HUES6 (cell line): ENCODE measurements at regions not wholly inside any gene's neighbourhood (a gene's known extent, or its start where the extent isn't known, plus 50 kb on each side); places are given as distances from the start of the nearest gene placed in this dataset.
"Not testable (repeated sequence)": the region's sequence is repeated elsewhere in the genome, so short reads cannot be mapped to it uniquely, and the experiment has no call there.

Experiments used
- H3K27ac ChIP-seq: 2 replicates; pipeline ENCODE4 v1.7.0; 2013; ENCODE audit warnings: low read depth, mild to moderate bottlenecking, low read length, inconsistent platforms
- H3K27me3 ChIP-seq: 2 replicates; pipeline ENCODE4 v1.6.1; 2013; ENCODE audit warnings: low read length; ENCODE audit not compliant: control insufficient read depth, insufficient read depth
- H3K36me3 ChIP-seq: 2 replicates; pipeline ENCODE4 v1.6.1; 2013; ENCODE audit warnings: low read length; ENCODE audit not compliant: control insufficient read depth, insufficient read depth
- H3K4me1 ChIP-seq: 2 replicates; pipeline ENCODE4 v1.6.1; 2013; ENCODE audit warnings: low read length; ENCODE audit not compliant: control insufficient read depth, insufficient read depth
- H3K4me3 ChIP-seq: 2 replicates; pipeline ENCODE4 v1.5.1; 2013; ENCODE audit warnings: low read depth, low read length
- H3K9ac ChIP-seq: one replicate; pipeline ENCODE4 v1.6.1; 2013; ENCODE audit warnings: mild to moderate bottlenecking, low read length
- H3K9me3 ChIP-seq: 2 replicates; pipeline ENCODE4 v1.6.1; 2013; ENCODE audit warnings: low read depth, low read length; ENCODE audit not compliant: control insufficient read depth, insufficient read depth

DNA sequence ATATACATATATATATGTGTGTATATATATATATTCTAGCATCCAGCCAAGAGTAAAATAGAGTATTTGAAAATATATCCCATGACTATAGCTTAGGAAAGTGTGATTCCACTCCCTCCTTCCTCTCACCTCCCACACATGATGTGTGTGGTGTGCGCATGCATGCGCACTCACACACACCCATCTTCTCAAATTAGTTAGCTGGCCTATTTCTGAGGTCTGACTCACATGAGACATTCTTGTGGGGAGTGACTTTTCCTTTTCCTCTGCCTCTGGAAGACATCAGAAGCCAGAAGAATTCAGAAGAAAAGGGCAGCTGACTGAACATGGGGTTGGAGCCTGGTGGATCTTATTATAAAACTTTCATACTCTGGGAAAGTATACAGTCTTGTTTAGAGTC is 793.5 kb upstream of the ZNF722 start:
- peaks cover 68% of the 10 kb centered on the region for H3K9me3 ChIP-seq
- H3K27me3 ChIP-seq, result no peaks in the 10 kb centered on the region
- no peaks in the 10 kb centered on the region for H3K4me1 ChIP-seq
- no peak overlapping the region for H3K4me3 ChIP-seq
- no peaks in the 10 kb centered on the region for H3K36me3 ChIP-seq
- H3K9ac ChIP-seq, result no peak overlapping the region
- no peak overlapping the region for H3K27ac ChIP-seq

GRCh38 chr7:63233101-63233500 is 765.5 kb upstream of the ZNF722 start:
- H3K36me3 ChIP-seq, H3K9ac ChIP-seq, H3K4me1 ChIP-seq, H3K27me3 ChIP-seq, H3K4me3 ChIP-seq, H3K27ac ChIP-seq: not testable (repeated sequence)
- peaks cover 38% of the 10 kb centered on the region for H3K9me3 ChIP-seq

GRCh38 chr7:63233881-63234280 is 764.8 kb upstream of the ZNF722 start:
- H3K27ac ChIP-seq, result no peak overlapping the region
- H3K4me3 ChIP-seq, result no peak overlapping the region
- no peak overlapping the region for H3K9ac ChIP-seq
- H3K27me3 ChIP-seq, result no peaks in the 10 kb centered on the region
- H3K9me3 ChIP-seq, result peaks cover 37% of the 10 kb centered on the region
- H3K4me1 ChIP-seq, result no peaks in the 10 kb centered on the region
- no peaks in the 10 kb centered on the region for H3K36me3 ChIP-seq
